Endothelial cell (in vitro differentiated cells): ENCODE measurements at regions not wholly inside any gene's neighbourhood (a gene's known extent, or its start where the extent isn't known, plus 50 kb on each side); places are given as distances from the start of the nearest gene placed in this dataset.

Source experiments
- DNase-seq: peaks from one replicate; pipeline ENCODE4 v3.0.0; 2021; ENCODE audit warnings: low spot score
- H3K27ac Mint-ChIP-seq: one replicate; pipeline ENCODE4 v1.8.0; 2021; ENCODE audit warnings: mixed read lengths, inconsistent platforms; ENCODE audit not compliant: unreplicated experiment
- H3K27me3 Mint-ChIP-seq: one replicate; pipeline ENCODE4 v1.8.0; 2021; ENCODE audit warnings: mild to moderate bottlenecking, moderate library complexity, mixed read lengths, inconsistent platforms; ENCODE audit not compliant: unreplicated experiment
- H3K36me3 Mint-ChIP-seq: one replicate; pipeline ENCODE4 v1.8.0; 2021; ENCODE audit warnings: mild to moderate bottlenecking, low read depth, mixed read lengths, inconsistent platforms; ENCODE audit not compliant: unreplicated experiment
- H3K4me1 Mint-ChIP-seq: one replicate; pipeline ENCODE4 v1.8.0; 2021; ENCODE audit warnings: mild to moderate bottlenecking, mixed read lengths, inconsistent platforms; ENCODE audit not compliant: unreplicated experiment
- H3K4me3 Mint-ChIP-seq: one replicate; pipeline ENCODE4 v1.8.0; 2021; ENCODE audit warnings: mild to moderate bottlenecking, mixed read lengths, inconsistent platforms; ENCODE audit not compliant: unreplicated experiment
- H3K9me3 Mint-ChIP-seq: one replicate; pipeline ENCODE4 v1.8.0; 2021; ENCODE audit warnings: mixed read lengths, inconsistent platforms; ENCODE audit not compliant: unreplicated experiment
- TF ChIP-seq, protein P1 (sequence below): fragments of 200-600 bp; sonication (generic); IDR thresholded peaks from one replicate; pipeline ENCODE4 v1.5.0; 2021; ENCODE audit warnings: antibody characterized with exemption; ENCODE audit not compliant: unreplicated experiment

DNA sequence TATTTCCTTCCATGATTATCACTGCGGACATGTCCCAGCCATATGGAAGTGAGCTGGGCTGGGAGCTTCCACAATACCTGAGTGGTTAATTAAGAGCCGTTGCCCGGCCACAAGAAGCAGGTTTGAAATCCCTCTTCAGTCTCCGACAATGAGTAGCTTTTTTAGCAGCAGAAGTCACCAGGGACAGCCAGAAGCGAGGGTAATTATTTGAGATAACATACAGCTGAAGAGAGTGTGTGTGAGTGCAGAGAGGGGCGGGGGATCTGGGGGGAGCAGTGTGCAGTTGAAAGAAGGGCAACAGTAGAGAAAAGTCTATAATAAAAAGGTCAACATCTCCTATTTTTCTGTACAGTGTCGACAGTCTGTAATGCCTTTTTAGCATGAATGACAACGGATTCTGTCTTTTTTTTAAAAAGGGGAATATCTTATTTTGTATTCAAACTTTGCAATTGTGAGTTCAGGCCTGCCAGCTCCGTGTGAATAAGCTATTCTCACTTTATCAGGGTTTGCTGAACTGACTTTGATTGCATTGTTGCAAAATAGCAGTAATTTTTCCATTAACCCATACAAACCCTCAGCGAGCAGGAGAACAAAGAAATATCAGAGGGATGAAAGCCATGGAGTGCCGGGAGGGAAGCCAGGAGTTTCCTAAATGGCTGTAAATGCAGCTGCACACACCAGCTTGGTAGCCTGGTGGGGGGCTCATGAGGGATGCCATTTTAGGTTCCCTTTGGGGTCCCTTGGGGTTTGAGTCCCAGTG lies 220.3 kb upstream of the IRX3 start:
- no peak for DNase-seq
- peaks cover 6% of the 10 kb centered on the region for H3K27me3 Mint-ChIP-seq
- H3K36me3 Mint-ChIP-seq, result no peaks in the 10 kb centered on the region
- TF ChIP-seq, protein P1, sequence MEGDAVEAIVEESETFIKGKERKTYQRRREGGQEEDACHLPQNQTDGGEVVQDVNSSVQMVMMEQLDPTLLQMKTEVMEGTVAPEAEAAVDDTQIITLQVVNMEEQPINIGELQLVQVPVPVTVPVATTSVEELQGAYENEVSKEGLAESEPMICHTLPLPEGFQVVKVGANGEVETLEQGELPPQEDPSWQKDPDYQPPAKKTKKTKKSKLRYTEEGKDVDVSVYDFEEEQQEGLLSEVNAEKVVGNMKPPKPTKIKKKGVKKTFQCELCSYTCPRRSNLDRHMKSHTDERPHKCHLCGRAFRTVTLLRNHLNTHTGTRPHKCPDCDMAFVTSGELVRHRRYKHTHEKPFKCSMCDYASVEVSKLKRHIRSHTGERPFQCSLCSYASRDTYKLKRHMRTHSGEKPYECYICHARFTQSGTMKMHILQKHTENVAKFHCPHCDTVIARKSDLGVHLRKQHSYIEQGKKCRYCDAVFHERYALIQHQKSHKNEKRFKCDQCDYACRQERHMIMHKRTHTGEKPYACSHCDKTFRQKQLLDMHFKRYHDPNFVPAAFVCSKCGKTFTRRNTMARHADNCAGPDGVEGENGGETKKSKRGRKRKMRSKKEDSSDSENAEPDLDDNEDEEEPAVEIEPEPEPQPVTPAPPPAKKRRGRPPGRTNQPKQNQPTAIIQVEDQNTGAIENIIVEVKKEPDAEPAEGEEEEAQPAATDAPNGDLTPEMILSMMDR, result no peak
- H3K9me3 Mint-ChIP-seq, result no peaks in the 10 kb centered on the region
- H3K27ac Mint-ChIP-seq, result peak overlapping the region; percentile 53
- no peak overlapping the region for H3K4me3 Mint-ChIP-seq
- H3K4me1 Mint-ChIP-seq, result peaks cover 58% of the 10 kb centered on the region

DNA sequence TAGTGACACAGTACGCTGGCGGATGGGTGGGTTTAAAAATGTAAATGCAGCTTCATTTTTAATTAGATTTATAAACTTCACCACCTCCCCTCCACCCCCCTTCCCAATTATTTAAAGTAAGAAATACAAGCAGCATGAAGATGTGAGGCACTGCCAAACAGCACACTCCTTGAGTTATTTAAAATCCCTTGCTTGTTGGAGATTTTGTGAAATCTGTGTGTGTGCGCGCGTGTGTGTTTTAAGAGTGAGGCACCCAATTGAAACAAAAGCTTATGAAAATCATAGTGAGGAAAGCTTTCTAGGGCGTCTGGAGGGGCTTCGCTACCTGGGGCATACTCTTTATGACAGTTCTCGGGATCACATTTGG lies 219.6 kb upstream of the IRX3 start:
- H3K27ac Mint-ChIP-seq, result peak overlapping the region; percentile 45
- peaks cover 53% of the 10 kb centered on the region for H3K4me1 Mint-ChIP-seq
- no peaks in the 10 kb centered on the region for H3K9me3 Mint-ChIP-seq
- peaks cover 6% of the 10 kb centered on the region for H3K27me3 Mint-ChIP-seq
- no peak overlapping the region for H3K4me3 Mint-ChIP-seq
- no peaks in the 10 kb centered on the region for H3K36me3 Mint-ChIP-seq
- DNase-seq, result no peak
- TF ChIP-seq, protein P1, result no peak

DNA sequence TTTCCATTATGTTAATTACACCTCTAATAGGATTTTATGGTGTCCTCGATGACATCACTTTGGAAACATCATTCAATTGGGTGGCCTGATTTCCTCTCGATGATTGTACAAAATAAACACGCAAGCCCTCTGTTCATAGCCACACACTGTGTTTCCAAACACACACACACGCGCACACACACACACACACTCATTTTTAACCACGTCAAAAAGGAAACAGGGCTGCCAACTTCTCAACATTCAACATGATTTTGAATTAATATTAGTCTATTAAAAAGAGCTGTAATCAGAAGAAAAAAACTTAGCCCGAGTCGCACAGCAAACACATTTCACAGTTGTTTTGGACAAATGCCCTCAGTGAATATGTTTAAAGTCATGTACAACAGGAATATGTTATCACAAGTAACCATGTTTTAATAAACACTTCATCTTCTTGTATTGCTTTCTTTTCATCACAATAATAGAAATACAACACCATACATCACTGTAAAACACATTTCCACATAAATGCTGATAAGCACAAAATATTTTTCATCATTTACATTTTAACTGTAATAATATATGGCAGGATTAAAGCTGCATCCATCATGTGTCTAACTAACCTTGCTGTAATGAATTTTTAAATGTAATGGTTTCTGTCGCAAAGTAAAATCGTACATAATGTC lies 219.1 kb upstream of the IRX3 start:
- TF ChIP-seq, protein P1, result no peak
- no peaks in the 10 kb centered on the region for H3K9me3 Mint-ChIP-seq
- H3K27ac Mint-ChIP-seq, result peak overlapping the region; percentile 82
- peaks cover 48% of the 10 kb centered on the region for H3K4me1 Mint-ChIP-seq
- H3K27me3 Mint-ChIP-seq, result peaks cover 6% of the 10 kb centered on the region
- no peak for DNase-seq
- H3K36me3 Mint-ChIP-seq, result no peaks in the 10 kb centered on the region
- H3K4me3 Mint-ChIP-seq, result no peak overlapping the region

DNA sequence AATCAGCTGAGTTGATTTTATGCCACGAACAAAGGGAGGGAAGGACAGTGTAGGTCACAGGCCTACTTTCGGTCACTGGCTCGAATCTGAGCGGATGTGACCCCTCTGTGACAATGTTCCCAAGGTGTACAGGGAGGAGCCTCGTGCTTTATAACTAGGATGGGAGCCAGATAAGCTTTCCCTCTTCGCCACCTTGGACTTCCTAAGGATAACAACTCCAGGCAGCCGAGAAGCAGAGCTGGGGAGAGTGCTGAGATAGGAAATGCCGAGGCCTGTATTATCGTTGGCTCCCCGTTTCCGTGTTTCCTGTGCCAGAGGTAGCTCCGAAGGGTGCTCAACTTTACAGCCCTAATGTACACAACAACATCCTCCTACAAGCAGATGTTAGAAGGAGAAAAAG lies 217.8 kb upstream of the IRX3 start:
- DNase-seq, result peak; percentile 51
- peaks cover 2% of the 10 kb centered on the region for H3K27me3 Mint-ChIP-seq
- no peaks in the 10 kb centered on the region for H3K9me3 Mint-ChIP-seq
- H3K27ac Mint-ChIP-seq, result peak overlapping the region; percentile 82
- H3K36me3 Mint-ChIP-seq, result no peaks in the 10 kb centered on the region
- H3K4me3 Mint-ChIP-seq, result no peak overlapping the region
- TF ChIP-seq, protein P1, result no peak
- H3K4me1 Mint-ChIP-seq, result peaks cover 44% of the 10 kb centered on the region

DNA sequence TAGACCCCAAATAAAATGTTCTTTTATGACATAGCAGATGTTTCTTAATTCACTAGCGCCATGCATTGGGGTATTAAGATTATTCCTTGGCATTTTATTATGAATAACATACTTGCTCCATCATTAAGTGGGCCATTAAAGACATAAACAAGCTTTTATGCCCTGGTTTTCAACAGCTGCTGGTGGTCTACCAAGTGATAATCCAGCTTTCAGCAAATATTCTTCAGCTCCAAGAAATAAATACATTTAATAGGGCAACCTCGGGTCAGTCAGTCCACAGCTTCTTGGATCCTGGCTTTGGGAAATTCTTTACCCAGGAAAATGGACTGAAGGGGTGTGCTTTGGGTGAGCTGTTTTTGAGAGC lies 217.3 kb upstream of the IRX3 start:
- peaks cover 2% of the 10 kb centered on the region for H3K27me3 Mint-ChIP-seq
- TF ChIP-seq, protein P1, result no peak
- H3K4me1 Mint-ChIP-seq, result peaks cover 42% of the 10 kb centered on the region
- no peak for DNase-seq
- no peak overlapping the region for H3K4me3 Mint-ChIP-seq
- H3K9me3 Mint-ChIP-seq, result no peaks in the 10 kb centered on the region
- H3K36me3 Mint-ChIP-seq, result no peaks in the 10 kb centered on the region
- H3K27ac Mint-ChIP-seq, result peak overlapping the region; percentile 82
